Activated CD8-positive, alpha-beta memory T cell treated with anti-CD3 and anti-CD28 coated beads, Interleukin-2, amount 50 U/mL, for 1 hour (primary cell): ENCODE measurements at regions not wholly inside any gene's neighbourhood (a gene's known extent, or its start where the extent isn't known, plus 50 kb on each side); places are given as distances from the start of the nearest gene placed in this dataset.

Experiments used
- DNase-seq: peaks from one replicate; pipeline ENCODE4 v3.0.0-alpha.2; 2020; ENCODE audit errors: extremely low read depth

GRCh38 chr12:92000597-92000996 is 145.0 kb downstream of the BTG1 start:
- DNase-seq: no peak

- no peak for DNase-seq
These were observed 145.8 kb downstream of the BTG1 start for GRCh38 chr12:91999823-92000222.

GRCh38 chr12:91998316-91998715 is 147.3 kb downstream of the BTG1 start:
- no peak for DNase-seq

- DNase-seq: no peak
These were observed 151.3 kb downstream of the BTG1 start for GRCh38 chr12:91994208-91994797.

GRCh38 chr12:91993287-91994017 is 152.2 kb downstream of the BTG1 start:
- DNase-seq: no peak

- no peak for DNase-seq
These were observed 154.1 kb downstream of the BTG1 start for GRCh38 chr12:91991399-91992187.

- no peak for DNase-seq
These were observed 155.1 kb downstream of the BTG1 start for GRCh38 chr12:91990525-91990924.

- DNase-seq: no peak
These were observed 156.5 kb downstream of the BTG1 start for GRCh38 chr12:91989143-91989542.

GRCh38 chr12:91988086-91988923 is 157.3 kb downstream of the BTG1 start:
- DNase-seq: no peak

GRCh38 chr12:91986084-91986483 is 159.6 kb downstream of the BTG1 start:
- DNase-seq: no peak

- DNase-seq: peak; percentile 8
These were observed 160.5 kb downstream of the BTG1 start for GRCh38 chr12:91985002-91985787.

- no peak for DNase-seq
These were observed 161.1 kb downstream of the BTG1 start for GRCh38 chr12:91984556-91984955.

- no peak for DNase-seq
These were observed 161.7 kb downstream of the BTG1 start for GRCh38 chr12:91983935-91984334.

GRCh38 chr12:91982946-91983345 is 162.7 kb downstream of the BTG1 start:
- DNase-seq: no peak

- no peak for DNase-seq
These were observed 165.2 kb downstream of the BTG1 start for GRCh38 chr12:91980389-91980821.

GRCh38 chr12:91978143-91978542 is 167.5 kb downstream of the BTG1 start:
- peak; percentile 20 for DNase-seq

- DNase-seq: no peak
These were observed 169.8 kb downstream of the BTG1 start for GRCh38 chr12:91975891-91976290.

GRCh38 chr12:91974541-91975085 is 171.0 kb downstream of the BTG1 start:
- no peak for DNase-seq

GRCh38 chr12:91973813-91974212 is 171.8 kb downstream of the BTG1 start:
- no peak for DNase-seq

- DNase-seq: no peak
These were observed 172.8 kb downstream of the BTG1 start for GRCh38 chr12:91972896-91973295.

- no peak for DNase-seq
These were observed 176.9 kb downstream of the BTG1 start for GRCh38 chr12:91968777-91969171.
